K562 (cell line): ENCODE measurements at regions not wholly inside any gene's neighbourhood (a gene's known extent, or its start where the extent isn't known, plus 50 kb on each side); places are given as distances from the start of the nearest gene placed in this dataset.

ENCODE experiments used
- ATAC-seq: fragments of 200-7000 bp; cut with Tn5 transposase; 3 replicates; pipeline ENCODE4 v1.9.1; 2020; ENCODE audit warnings: moderate library complexity
- BruUV-seq: library from RNA; stranded (reverse); fragments of 400-500 nt; replicated peaks from 2 replicates; lab custom pipeline; 2021; lab: Mats Ljungman, UMichigan
- CTCF ChIA-PET: fragments of 300-600 bp; formaldehyde crosslinking; extraction: SDS; loops from one replicate; lab custom pipeline; 2021; ENCODE audit warnings: low intra/inter-chr PET ratio; lab: Yijun Ruan, JAX
- POLR2A ChIA-PET: fragments of 300-600, 350-650 bp; sonication (Branson Sonifier 250); formaldehyde crosslinking; extraction: SDS; loops from one replicate; lab custom pipeline; 2021; ENCODE audit warnings: antibody characterized with exemption, inconsistent platforms; lab: Yijun Ruan, JAX
- DNase-seq, 4 experiments: peaks; one replicate each; pipeline versions ENCODE4 v3.0.0 to v3.0.0-alpha.2; 2011 to 2018; ENCODE audit warnings: low spot score in 3 of 4, mixed read lengths in 3 of 4; ENCODE audit errors: extremely low read depth in 1 of 4
- FAIRE-seq: peaks from 2 replicates; lab custom pipeline; 2011; peaks lifted over from hg19 to GRCh38; lab: Jason Lieb, UNC
- H2AFZ ChIP-seq: 2 replicates; pipeline ENCODE4 v1.6.0; 2011; ENCODE audit warnings: low read depth, low read length, control low read depth, inconsistent platforms
- H3K27ac ChIP-seq: fragments of 200-600 bp; 3 replicates; pipeline ENCODE4 v1.8.0; 2011; ENCODE audit warnings: low read depth, mild to moderate bottlenecking, control low read depth, inconsistent platforms, low read length, moderate library complexity, mixed read lengths; ENCODE audit errors: extremely low read depth
- H3K27me3 ChIP-seq, 2 experiments: fragments of 300-600 bp in 1 of 2; 2 replicates in 1 of 2; 3 replicates in 1 of 2; pipeline versions ENCODE4 v1.6.0 to v1.8.0; 2011; ENCODE audit warnings: inconsistent platforms in 2 of 2, low read length in 2 of 2, mild to moderate bottlenecking in 1 of 2, mixed read lengths in 1 of 2, moderate library complexity in 1 of 2; ENCODE audit not compliant: control insufficient read depth in 2 of 2, insufficient read depth in 2 of 2
- H3K36me3 ChIP-seq: fragments of 300-600 bp; 3 replicates; pipeline ENCODE4 v1.8.0; 2011; ENCODE audit warnings: mild to moderate bottlenecking, low read length, inconsistent platforms; ENCODE audit not compliant: control insufficient read depth, insufficient read depth
- H3K4me1 ChIP-seq, 2 experiments: fragments of 200-600 bp in 1 of 2; replicated peaks in 1 of 2; 2 replicates in 1 of 2; 3 replicates in 1 of 2; pipeline versions ENCODE4 v1.5.1 to v1.8.0; 2011; ENCODE audit warnings: inconsistent platforms in 2 of 2, low read length in 2 of 2, mild to moderate bottlenecking in 1 of 2, mixed read lengths in 1 of 2, moderate library complexity in 1 of 2; ENCODE audit not compliant: control insufficient read depth in 2 of 2, insufficient read depth in 2 of 2
- H3K4me2 ChIP-seq: 2 replicates; pipeline ENCODE4 v1.6.1; 2011; ENCODE audit warnings: low read length, control low read depth, inconsistent platforms, mixed read lengths; ENCODE audit not compliant: insufficient read depth
- H3K4me3 ChIP-seq: fragments of 200-600 bp; sonication (generic), shearing (Covaris generic); 2 replicates; pipeline ENCODE4 v1.5.1; 2016; ENCODE audit warnings: control low read depth, inconsistent platforms
- H3K79me2 ChIP-seq: fragments of 200-600 bp; 3 replicates; pipeline ENCODE4 v1.8.0; 2011; ENCODE audit warnings: low read length, inconsistent platforms; ENCODE audit not compliant: control insufficient read depth, insufficient read depth
- H3K9ac ChIP-seq, 2 experiments: 2 replicates each; pipeline versions ENCODE4 v1.6.0 to v1.6.1; 2011; ENCODE audit warnings: low read depth in 2 of 2, low read length in 2 of 2, control low read depth in 1 of 2, inconsistent platforms in 1 of 2, mild to moderate bottlenecking in 1 of 2, mixed read lengths in 1 of 2; ENCODE audit not compliant: insufficient read depth in 1 of 2
- H3K9me1 ChIP-seq: one replicate; pipeline ENCODE4 v1.6.0; 2011; ENCODE audit warnings: inconsistent platforms, mild to moderate bottlenecking, low read length, moderate library complexity; ENCODE audit not compliant: control insufficient read depth, insufficient read depth
- H3K9me3 ChIP-seq: replicated peaks from 2 replicates; pipeline ENCODE4 v1.5.1; 2011; ENCODE audit warnings: low read depth, low read length, inconsistent platforms; ENCODE audit not compliant: control insufficient read depth, insufficient read depth
- H4K20me1 ChIP-seq: replicated peaks from 2 replicates; pipeline ENCODE4 v1.6.1; 2011; ENCODE audit warnings: low read length, inconsistent platforms, mixed read lengths; ENCODE audit not compliant: control insufficient read depth, insufficient read depth
- GTF3C2 ChIP-seq: IDR thresholded peaks from 3 replicates; pipeline ENCODE4 v1.6.1; 2011; ENCODE audit warnings: borderline replicate concordance, mild to moderate bottlenecking, moderate library complexity; ENCODE audit not compliant: insufficient read length; ENCODE audit errors: extremely low read depth
- MED1 ChIP-seq: sonication (generic); formaldehyde crosslinking; IDR thresholded peaks from 2 replicates; pipeline ENCODE4 v1.8.1; 2023; ENCODE audit warnings: missing genetic modification reagents, borderline replicate concordance
- SAFB2 ChIP-seq: fragments of 200-400 bp; formaldehyde crosslinking; IDR thresholded peaks from 2 replicates; pipeline ENCODE4 v1.6.1; 2018; ENCODE audit warnings: borderline replicate concordance, low read length, low read depth, moderate library complexity; ENCODE audit not compliant: severe bottlenecking
- WGBS: fragments of 100-300 bp; shearing (Covaris generic); methylation state at CpG from one replicate; pipeline ENCODE4 v1.1.6; 2016; ENCODE audit warnings: low coverage, mixed read lengths; ENCODE audit not compliant: insufficient coverage; ENCODE audit errors: missing lambda C conversion rate; 5-methylcytosine and 5-hydroxymethylcytosine counted together
- in situ Hi-C: fragments of 300-500 bp; cut with MboI; formaldehyde crosslinking; loops from 4 replicates; pipeline ENCODE4 v1.15.0; 2018; ENCODE audit warnings: inconsistent platforms, mixed read lengths
- intact Hi-C: fragments of 100-400 bp; cut with micrococcal nuclease; formaldehyde crosslinking; loops from 2 replicates; pipeline ENCODE4 v1.14.2; 2022

GRCh38 chr1:213448776-213449175 lies 397.7 kb downstream of the RPS6KC1 start:
- no peaks in the 10 kb centered on the region for H3K36me3 ChIP-seq
- no peak overlapping the region for H3K4me2 ChIP-seq
- H3K9me1 ChIP-seq: no peaks in the 10 kb centered on the region
- no peak overlapping the region for H3K27ac ChIP-seq
- no peak overlapping the region for H2AFZ ChIP-seq
- H4K20me1 ChIP-seq: 0 out of 2 replicates have a peak, but pooled peaks cover 3% of the 10 kb centered on the region
- H3K9ac ChIP-seq: no peak overlapping the region
- intact Hi-C loops: no loop called here
- H3K4me1 ChIP-seq: no peaks in the 10 kb centered on the region
- H3K4me3 ChIP-seq: no peak overlapping the region
- DNase-seq (no peak), ATAC-seq (no peak), FAIRE-seq (no peak)
- BruUV-seq: no TSS peak
- POLR2A ChIA-PET: interaction anchor here (0.6 kb wide), 1 partner anchor 22 kb away, joined by 3 read pairs; no protein-coding TSS in a partner anchor
- peaks cover 23 to 46% of the 10 kb centered on the region in 2 experiments for H3K27me3 ChIP-seq
- CTCF ChIA-PET: no interaction called here
- in situ Hi-C loops: no loop called here
- H3K9me3 ChIP-seq: no peaks in the 10 kb centered on the region
- no peak for TF ChIP-seq SAFB2
- TF ChIP-seq MED1: no peak
- TF ChIP-seq GTF3C2: no peak
- 4% methylated on average over 4 of the region's 4 CpGs for WGBS
- H3K79me2 ChIP-seq: no peaks in the 10 kb centered on the region
